GM10248 (cell line): ENCODE measurements at regions not wholly inside any gene's neighbourhood (a gene's known extent, or its start where the extent isn't known, plus 50 kb on each side); places are given as distances from the start of the nearest gene placed in this dataset.

Experiments
- CTCF ChIA-PET: fragments of 300-600 bp; sonication (Branson Sonifier 250); formaldehyde crosslinking; extraction: SDS; loops from one replicate; lab custom pipeline; 2021; ENCODE audit warnings: antibody characterized with exemption; lab: Yijun Ruan, JAX
- POLR2A ChIA-PET: fragments of 350-650 bp; sonication (Branson Sonifier 250); formaldehyde crosslinking; extraction: SDS; loops from one replicate; lab custom pipeline; 2020; ENCODE audit warnings: antibody characterized with exemption; lab: Yijun Ruan, JAX
- DNase-seq: peaks from one replicate; pipeline ENCODE4 v3.0.0; 2012; ENCODE audit errors: extremely low spot score
- TF ChIP-seq, protein P1 (sequence below): IDR thresholded peaks from 2 replicates; pipeline ENCODE4 v1.5.1; 2012; ENCODE audit warnings: mild to moderate bottlenecking, low read depth; ENCODE audit errors: extremely low read depth, missing control alignments, control extremely low read depth

- CTCF ChIA-PET, result no interaction called here
- POLR2A ChIA-PET, result no interaction called here
- TF ChIP-seq, protein P1, sequence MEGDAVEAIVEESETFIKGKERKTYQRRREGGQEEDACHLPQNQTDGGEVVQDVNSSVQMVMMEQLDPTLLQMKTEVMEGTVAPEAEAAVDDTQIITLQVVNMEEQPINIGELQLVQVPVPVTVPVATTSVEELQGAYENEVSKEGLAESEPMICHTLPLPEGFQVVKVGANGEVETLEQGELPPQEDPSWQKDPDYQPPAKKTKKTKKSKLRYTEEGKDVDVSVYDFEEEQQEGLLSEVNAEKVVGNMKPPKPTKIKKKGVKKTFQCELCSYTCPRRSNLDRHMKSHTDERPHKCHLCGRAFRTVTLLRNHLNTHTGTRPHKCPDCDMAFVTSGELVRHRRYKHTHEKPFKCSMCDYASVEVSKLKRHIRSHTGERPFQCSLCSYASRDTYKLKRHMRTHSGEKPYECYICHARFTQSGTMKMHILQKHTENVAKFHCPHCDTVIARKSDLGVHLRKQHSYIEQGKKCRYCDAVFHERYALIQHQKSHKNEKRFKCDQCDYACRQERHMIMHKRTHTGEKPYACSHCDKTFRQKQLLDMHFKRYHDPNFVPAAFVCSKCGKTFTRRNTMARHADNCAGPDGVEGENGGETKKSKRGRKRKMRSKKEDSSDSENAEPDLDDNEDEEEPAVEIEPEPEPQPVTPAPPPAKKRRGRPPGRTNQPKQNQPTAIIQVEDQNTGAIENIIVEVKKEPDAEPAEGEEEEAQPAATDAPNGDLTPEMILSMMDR, result no peak
- no peak for DNase-seq
Observed at GRCh38 chr4:162935214-162935613, 231.5 kb downstream of the NAF1 start.

- no peak for DNase-seq
- TF ChIP-seq, protein P1, result no peak
- ChIA-PET POLR2A (no interaction called here), CTCF (no interaction called here)
Observed at GRCh38 chr4:162931286-162931685, 235.4 kb downstream of the NAF1 start.

GRCh38 chr4:162921178-162921785, 245.4 kb downstream of the NAF1 start:
- TF ChIP-seq, protein P1, result no peak
- no peak for DNase-seq
- CTCF ChIA-PET, result interaction anchor here (1.5 kb wide), 1 partner anchor 25 kb away, joined by 3 read pairs; no protein-coding TSS in a partner anchor
- POLR2A ChIA-PET, result no interaction called here

GRCh38 chr4:162920649-162921048, 246.0 kb downstream of the NAF1 start:
- ChIA-PET POLR2A (no interaction called here), CTCF (no interaction called here)
- no peak for DNase-seq
- TF ChIP-seq, protein P1, result no peak

- TF ChIP-seq, protein P1, result no peak
Observed at GRCh38 chr4:162912482-162912881, 254.2 kb downstream of the NAF1 start.

GRCh38 chr4:162911349-162911748, 255.3 kb downstream of the NAF1 start:
- POLR2A ChIA-PET, result no interaction called here
- TF ChIP-seq, protein P1, result no peak
- CTCF ChIA-PET, result interaction anchor here (1.2 kb wide), 2 partner anchors 8 to 12 kb away, joined by 3 read pairs; no protein-coding TSS in a partner anchor
- DNase-seq, result no peak

More at GRCh38 chr4:162912482-162912881, 254.2 kb downstream of the NAF1 start:
- POLR2A ChIA-PET, result no interaction called here
- no peak for DNase-seq
- CTCF ChIA-PET, result no interaction called here
